Posterior vena cava (tissue), 2 donors: ENCODE measurements at regions not wholly inside any gene's neighbourhood (a gene's known extent, or its start where the extent isn't known, plus 50 kb on each side); places are given as distances from the start of the nearest gene placed in this dataset.
A peak's percentile ranks its signal among the peaks of the same experiment; 100 is the strongest.

Source experiments
- DNase-seq: peaks from one replicate; pipeline ENCODE4 v3.0.0-alpha.2; 2020; ENCODE audit warnings: low spot score
- intact Hi-C, 2 donors: fragments of 100-400 bp; cut with DNase I; formaldehyde crosslinking; loops; one replicate each; pipeline versions ENCODE4 v1.14.1 to v1.14.2; 2022 to 2023
- donor health status: DM: yes; HTN: yes; CAD: no.
- donor health status: DM: yes; HTN: yes; CAD: no.

GRCh38 chr10:130230036-130230435 is 93.8 kb downstream of the GLRX3 start:
- peak; percentile 29 for DNase-seq
- intact Hi-C loops: no loop called here

- DNase-seq: peak; percentile 62
Measured at GRCh38 chr10:130230611-130231010, 94.4 kb downstream of the GLRX3 start.

GRCh38 chr10:130231251-130231741 is 95.1 kb downstream of the GLRX3 start:
- peak; percentile 67 for DNase-seq
- intact Hi-C loops: no loop called here

More at GRCh38 chr10:130230611-130231010, 94.4 kb downstream of the GLRX3 start:
- intact Hi-C loops: no loop called here

GRCh38 chr10:130232166-130233034 is 96.2 kb downstream of the GLRX3 start:
- peak; percentile 44 for DNase-seq
- intact Hi-C loops: no loop called here

GRCh38 chr10:130233035-130233360 is 96.8 kb downstream of the GLRX3 start:
- DNase-seq: no peak
- intact Hi-C loops: no loop called here

GRCh38 chr10:130233426-130233825 is 97.2 kb downstream of the GLRX3 start:
- intact Hi-C loops: no loop called here
- DNase-seq: peak; percentile 58

- intact Hi-C loops: no loop called here
- peak; percentile 67 for DNase-seq
Measured at GRCh38 chr10:130234171-130234965, 98.2 kb downstream of the GLRX3 start.

- DNase-seq: peak; percentile 42
- intact Hi-C loops: no loop called here
Measured at GRCh38 chr10:130236711-130237110, 100.5 kb downstream of the GLRX3 start.

GRCh38 chr10:130240409-130240808 is 104.2 kb downstream of the GLRX3 start:
- no peak for DNase-seq
- intact Hi-C loops: no loop called here

GRCh38 chr10:130242513-130242912 is 106.3 kb downstream of the GLRX3 start:
- intact Hi-C loops: no loop called here

GRCh38 chr10:130243015-130243414 is 106.8 kb downstream of the GLRX3 start:
- intact Hi-C loops: no loop called here
- no peak for DNase-seq

More at GRCh38 chr10:130242513-130242912, 106.3 kb downstream of the GLRX3 start:
- DNase-seq: peak; percentile 26

- peak; percentile 58 for DNase-seq
- intact Hi-C loops: no loop called here
Measured at GRCh38 chr10:130244031-130244927, 108.1 kb downstream of the GLRX3 start.

- intact Hi-C loops: no loop called here
- peak; percentile 29 for DNase-seq
Measured at GRCh38 chr10:130244928-130245495, 108.8 kb downstream of the GLRX3 start.

- DNase-seq: peak; percentile 32
- intact Hi-C loops: no loop called here
Measured at GRCh38 chr10:130246113-130246512, 109.9 kb downstream of the GLRX3 start.

GRCh38 chr10:130250127-130250526 is 113.9 kb downstream of the GLRX3 start:
- intact Hi-C loops: no loop called here
- DNase-seq: no peak

- DNase-seq: no peak
- intact Hi-C loops: no loop called here
Measured at GRCh38 chr10:130251766-130252165, 115.6 kb downstream of the GLRX3 start.

GRCh38 chr10:130254243-130254642 is 118.1 kb downstream of the GLRX3 start:
- intact Hi-C loops: no loop called here
- DNase-seq: no peak

- DNase-seq: no peak
- intact Hi-C loops: no loop called here
Measured at GRCh38 chr10:130254662-130255061, 118.5 kb downstream of the GLRX3 start.

GRCh38 chr10:130255777-130256176 is 119.6 kb downstream of the GLRX3 start:
- intact Hi-C loops: no loop called here

More at GRCh38 chr10:130255777-130256176, 119.6 kb downstream of the GLRX3 start:
- no peak for DNase-seq
